Liver (tissue), 3 donors: ENCODE measurements at regions not wholly inside any gene's neighbourhood (a gene's known extent, or its start where the extent isn't known, plus 50 kb on each side); places are given as distances from the start of the nearest gene placed in this dataset.

Source experiments
- ATF3 ChIP-seq: IDR thresholded peaks from 2 replicates; pipeline ENCODE4 v1.6.1; 2016; ENCODE audit warnings: antibody characterized with exemption
- EGR1 ChIP-seq, 2 donors: IDR thresholded peaks; 2 replicates each; pipeline ENCODE4 v1.6.1; 2016 to 2018; ENCODE audit warnings: antibody characterized with exemption in 2 of 2, low read depth in 2 of 2
- GABPA ChIP-seq, 2 donors: IDR thresholded peaks in 1 of 2; conservative IDR thresholded peaks in 1 of 2; 2 replicates each; pipeline ENCODE4 v1.6.1; 2016; ENCODE audit warnings: antibody characterized with exemption in 2 of 2, mild to moderate bottlenecking in 1 of 2, moderate library complexity in 1 of 2
- HNF4A ChIP-seq, 2 donors: conservative IDR thresholded peaks; 2 replicates each; pipeline ENCODE4 v1.6.1; 2016; ENCODE audit warnings: antibody characterized with exemption in 2 of 2, mild to moderate bottlenecking in 2 of 2
- HNF4G ChIP-seq: IDR thresholded peaks from 2 replicates; pipeline ENCODE4 v1.6.1; 2016; ENCODE audit warnings: antibody characterized with exemption
- JUND ChIP-seq, 2 donors: IDR thresholded peaks; 2 replicates each; pipeline ENCODE4 v1.6.1; 2016; ENCODE audit warnings: antibody characterized with exemption in 2 of 2
- MAX ChIP-seq: IDR thresholded peaks from 2 replicates; pipeline ENCODE4 v1.6.1; 2016; ENCODE audit warnings: antibody characterized with exemption
- RAD21 ChIP-seq, 2 donors: IDR thresholded peaks; 2 replicates each; pipeline ENCODE4 v1.6.1; 2016; ENCODE audit warnings: antibody characterized with exemption in 2 of 2, mild to moderate bottlenecking in 2 of 2
- REST ChIP-seq: IDR thresholded peaks from 2 replicates; pipeline ENCODE4 v1.6.1; 2016; ENCODE audit warnings: antibody characterized with exemption, mild to moderate bottlenecking
- SP1 ChIP-seq: IDR thresholded peaks from 2 replicates; pipeline ENCODE4 v1.6.1; 2018; ENCODE audit warnings: antibody characterized with exemption, mild to moderate bottlenecking
- TAF1 ChIP-seq: conservative IDR thresholded peaks from 2 replicates; pipeline ENCODE4 v1.6.1; 2016; ENCODE audit warnings: antibody characterized with exemption, mild to moderate bottlenecking
- YY1 ChIP-seq: IDR thresholded peaks from 2 replicates; pipeline ENCODE4 v1.6.1; 2016; ENCODE audit warnings: antibody characterized with exemption, mild to moderate bottlenecking
- ZBTB33 ChIP-seq: IDR thresholded peaks from 2 replicates; pipeline ENCODE4 v1.6.1; 2016; ENCODE audit warnings: antibody characterized with exemption
- TF ChIP-seq, protein P1 (sequence below): fragments of 150-350 bp; IDR thresholded peaks from 2 replicates; pipeline ENCODE4 v1.5.1; 2017; ENCODE audit warnings: improper control_type of control experiment, low read depth, low read length; ENCODE audit not compliant: missing input control
- donor health status: healthy.
- donor health status: healthy.

- TF ChIP-seq, protein P1, sequence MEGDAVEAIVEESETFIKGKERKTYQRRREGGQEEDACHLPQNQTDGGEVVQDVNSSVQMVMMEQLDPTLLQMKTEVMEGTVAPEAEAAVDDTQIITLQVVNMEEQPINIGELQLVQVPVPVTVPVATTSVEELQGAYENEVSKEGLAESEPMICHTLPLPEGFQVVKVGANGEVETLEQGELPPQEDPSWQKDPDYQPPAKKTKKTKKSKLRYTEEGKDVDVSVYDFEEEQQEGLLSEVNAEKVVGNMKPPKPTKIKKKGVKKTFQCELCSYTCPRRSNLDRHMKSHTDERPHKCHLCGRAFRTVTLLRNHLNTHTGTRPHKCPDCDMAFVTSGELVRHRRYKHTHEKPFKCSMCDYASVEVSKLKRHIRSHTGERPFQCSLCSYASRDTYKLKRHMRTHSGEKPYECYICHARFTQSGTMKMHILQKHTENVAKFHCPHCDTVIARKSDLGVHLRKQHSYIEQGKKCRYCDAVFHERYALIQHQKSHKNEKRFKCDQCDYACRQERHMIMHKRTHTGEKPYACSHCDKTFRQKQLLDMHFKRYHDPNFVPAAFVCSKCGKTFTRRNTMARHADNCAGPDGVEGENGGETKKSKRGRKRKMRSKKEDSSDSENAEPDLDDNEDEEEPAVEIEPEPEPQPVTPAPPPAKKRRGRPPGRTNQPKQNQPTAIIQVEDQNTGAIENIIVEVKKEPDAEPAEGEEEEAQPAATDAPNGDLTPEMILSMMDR: no peak
- TF ChIP-seq YY1 (no peak), GABPA (IDR thresholded peaks at IDR 0.05 in 1 of 2, conservative IDR thresholded peaks at IDR 0.05 in 1 of 2) (no peak), JUND (IDR thresholded peaks at IDR 0.05) (no peak), HNF4A (conservative IDR thresholded peaks at IDR 0.05) (no peak), MAX (no peak), EGR1 (IDR thresholded peaks at IDR 0.05; ENCODE audit: low read depth in 2 of 2) (no peak), HNF4G (no peak), RAD21 (IDR thresholded peaks at IDR 0.05) (no peak), REST (no peak), TAF1 (no peak), ZBTB33 (no peak), ATF3 (no peak), SP1 (no peak)
Measured at GRCh38 chr3:18217507-18218174, 207.5 kb downstream of the SATB1 start.
